ENCODE measurements at regions not wholly inside any gene's neighbourhood (a gene's known extent, or its start where the extent isn't known, plus 50 kb on each side); places are given as distances from the start of the nearest gene placed in this dataset.

DNA sequence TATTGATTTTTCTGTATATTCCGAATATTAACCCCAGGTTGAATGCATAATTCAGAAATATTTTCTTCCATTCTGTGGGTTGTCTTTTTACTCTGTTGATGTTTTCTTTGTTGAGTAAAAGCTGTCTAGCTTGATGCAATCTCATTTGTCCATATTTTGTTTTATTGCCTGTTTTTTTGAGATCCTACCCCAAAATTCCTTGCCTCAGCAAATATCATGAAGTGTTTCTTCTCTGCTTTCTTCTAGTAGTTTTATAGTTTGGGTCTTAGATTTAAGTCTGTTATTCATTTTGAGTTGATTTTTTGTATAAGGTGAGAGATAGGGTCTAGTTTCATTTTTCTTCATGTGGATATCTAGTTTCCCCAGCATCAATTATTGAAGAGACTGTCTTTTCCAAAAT is 467.9 kb upstream of the GCFC2 start:
- TF ChIP-seq, protein P1, sequence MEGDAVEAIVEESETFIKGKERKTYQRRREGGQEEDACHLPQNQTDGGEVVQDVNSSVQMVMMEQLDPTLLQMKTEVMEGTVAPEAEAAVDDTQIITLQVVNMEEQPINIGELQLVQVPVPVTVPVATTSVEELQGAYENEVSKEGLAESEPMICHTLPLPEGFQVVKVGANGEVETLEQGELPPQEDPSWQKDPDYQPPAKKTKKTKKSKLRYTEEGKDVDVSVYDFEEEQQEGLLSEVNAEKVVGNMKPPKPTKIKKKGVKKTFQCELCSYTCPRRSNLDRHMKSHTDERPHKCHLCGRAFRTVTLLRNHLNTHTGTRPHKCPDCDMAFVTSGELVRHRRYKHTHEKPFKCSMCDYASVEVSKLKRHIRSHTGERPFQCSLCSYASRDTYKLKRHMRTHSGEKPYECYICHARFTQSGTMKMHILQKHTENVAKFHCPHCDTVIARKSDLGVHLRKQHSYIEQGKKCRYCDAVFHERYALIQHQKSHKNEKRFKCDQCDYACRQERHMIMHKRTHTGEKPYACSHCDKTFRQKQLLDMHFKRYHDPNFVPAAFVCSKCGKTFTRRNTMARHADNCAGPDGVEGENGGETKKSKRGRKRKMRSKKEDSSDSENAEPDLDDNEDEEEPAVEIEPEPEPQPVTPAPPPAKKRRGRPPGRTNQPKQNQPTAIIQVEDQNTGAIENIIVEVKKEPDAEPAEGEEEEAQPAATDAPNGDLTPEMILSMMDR (IDR thresholded peaks at IDR 0.05 in 2 of 3, conservative IDR thresholded peaks at IDR 0.05 in 1 of 3; ENCODE audit: borderline replicate concordance in 1 of 3, insufficient read depth in 1 of 3, low read depth in 2 of 3, low read length in 2 of 3): no peak
- TF ChIP-seq POLR2AphosphoS5 (IDR thresholded peaks at IDR 0.05; ENCODE audit: low read depth, low read length) (no peak), EZH2 (IDR thresholded peaks at IDR 0.05) (no peak), CEBPB (IDR thresholded peaks at IDR 0.05; ENCODE audit: low read depth) (no peak), POLR2A (IDR thresholded peaks at IDR 0.05; ENCODE audit: borderline replicate concordance, extremely low read depth, insufficient read depth, insufficient read length) (no peak), JUND (IDR thresholded peaks at IDR 0.05) (no peak), SIN3A (IDR thresholded peaks at IDR 0.05; ENCODE audit: low read depth) (no peak), EZH2phosphoT487 (IDR thresholded peaks at IDR 0.05; ENCODE audit: borderline replicate concordance) (no peak), TCF7L2 (IDR thresholded peaks at IDR 0.05; ENCODE audit: borderline replicate concordance, extremely low read depth, insufficient read depth, insufficient read length) (no peak)
- TF ChIP-seq, protein P2, sequence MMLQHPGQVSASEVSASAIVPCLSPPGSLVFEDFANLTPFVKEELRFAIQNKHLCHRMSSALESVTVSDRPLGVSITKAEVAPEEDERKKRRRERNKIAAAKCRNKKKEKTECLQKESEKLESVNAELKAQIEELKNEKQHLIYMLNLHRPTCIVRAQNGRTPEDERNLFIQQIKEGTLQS (IDR thresholded peaks at IDR 0.05): no peak
- TF ChIP-seq, protein P3, sequence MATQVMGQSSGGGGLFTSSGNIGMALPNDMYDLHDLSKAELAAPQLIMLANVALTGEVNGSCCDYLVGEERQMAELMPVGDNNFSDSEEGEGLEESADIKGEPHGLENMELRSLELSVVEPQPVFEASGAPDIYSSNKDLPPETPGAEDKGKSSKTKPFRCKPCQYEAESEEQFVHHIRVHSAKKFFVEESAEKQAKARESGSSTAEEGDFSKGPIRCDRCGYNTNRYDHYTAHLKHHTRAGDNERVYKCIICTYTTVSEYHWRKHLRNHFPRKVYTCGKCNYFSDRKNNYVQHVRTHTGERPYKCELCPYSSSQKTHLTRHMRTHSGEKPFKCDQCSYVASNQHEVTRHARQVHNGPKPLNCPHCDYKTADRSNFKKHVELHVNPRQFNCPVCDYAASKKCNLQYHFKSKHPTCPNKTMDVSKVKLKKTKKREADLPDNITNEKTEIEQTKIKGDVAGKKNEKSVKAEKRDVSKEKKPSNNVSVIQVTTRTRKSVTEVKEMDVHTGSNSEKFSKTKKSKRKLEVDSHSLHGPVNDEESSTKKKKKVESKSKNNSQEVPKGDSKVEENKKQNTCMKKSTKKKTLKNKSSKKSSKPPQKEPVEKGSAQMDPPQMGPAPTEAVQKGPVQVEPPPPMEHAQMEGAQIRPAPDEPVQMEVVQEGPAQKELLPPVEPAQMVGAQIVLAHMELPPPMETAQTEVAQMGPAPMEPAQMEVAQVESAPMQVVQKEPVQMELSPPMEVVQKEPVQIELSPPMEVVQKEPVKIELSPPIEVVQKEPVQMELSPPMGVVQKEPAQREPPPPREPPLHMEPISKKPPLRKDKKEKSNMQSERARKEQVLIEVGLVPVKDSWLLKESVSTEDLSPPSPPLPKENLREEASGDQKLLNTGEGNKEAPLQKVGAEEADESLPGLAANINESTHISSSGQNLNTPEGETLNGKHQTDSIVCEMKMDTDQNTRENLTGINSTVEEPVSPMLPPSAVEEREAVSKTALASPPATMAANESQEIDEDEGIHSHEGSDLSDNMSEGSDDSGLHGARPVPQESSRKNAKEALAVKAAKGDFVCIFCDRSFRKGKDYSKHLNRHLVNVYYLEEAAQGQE (IDR thresholded peaks at IDR 0.05; ENCODE audit: low read depth): no peak
- TF ChIP-seq, protein P4, sequence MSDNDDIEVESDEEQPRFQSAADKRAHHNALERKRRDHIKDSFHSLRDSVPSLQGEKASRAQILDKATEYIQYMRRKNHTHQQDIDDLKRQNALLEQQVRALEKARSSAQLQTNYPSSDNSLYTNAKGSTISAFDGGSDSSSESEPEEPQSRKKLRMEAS (IDR thresholded peaks at IDR 0.05): no peak
